Cardiac fibroblast (primary cell): ENCODE measurements at regions not wholly inside any gene's neighbourhood (a gene's known extent, or its start where the extent isn't known, plus 50 kb on each side); places are given as distances from the start of the nearest gene placed in this dataset.

Experiments used
- DNase-seq, 2 donors: peaks; one replicate each; pipeline versions ENCODE4 v3.0.0 to v3.0.0-alpha.2; 2010; ENCODE audit warnings: low read depth in 2 of 2
- H3K4me3 ChIP-seq, 2 donors: replicated peaks in 1 of 2; 1 replicate in 1 of 2; 2 replicates in 1 of 2; pipeline ENCODE4 v1.5.1; 2011; ENCODE audit warnings: low read depth in 2 of 2, low read length in 2 of 2, mild to moderate bottlenecking in 2 of 2, moderate library complexity in 1 of 2
- CTCF ChIP-seq: IDR thresholded peaks from one replicate; pipeline ENCODE4 v1.5.1; 2011; ENCODE audit warnings: low read depth, mild to moderate bottlenecking, low read length, inconsistent platforms

- TF ChIP-seq CTCF: no peak
- peak in 1 of 2 donors; percentile 23 for DNase-seq
- no peak overlapping the region for H3K4me3 ChIP-seq
Observed at GRCh38 chr7:96887426-96887825, 117.9 kb upstream of the DLX6 start.

- no peak for DNase-seq
- no peak overlapping the region for H3K4me3 ChIP-seq
- TF ChIP-seq CTCF: no peak
Observed at GRCh38 chr7:96899108-96899507, 106.2 kb upstream of the DLX6 start.

GRCh38 chr7:96901822-96902445, 103.4 kb upstream of the DLX6 start:
- no peak for DNase-seq
- TF ChIP-seq CTCF: no peak
- no peak overlapping the region for H3K4me3 ChIP-seq

GRCh38 chr7:96903906-96904305, 101.4 kb upstream of the DLX6 start:
- H3K4me3 ChIP-seq: no peak overlapping the region
- DNase-seq: no peak
- no peak for TF ChIP-seq CTCF

GRCh38 chr7:96910486-96910885, 94.9 kb upstream of the DLX6 start:
- no peak for TF ChIP-seq CTCF
- DNase-seq: peak in 1 of 2 donors; percentile 21
- no peak overlapping the region for H3K4me3 ChIP-seq

- DNase-seq: no peak
- no peak for TF ChIP-seq CTCF
- no peak overlapping the region for H3K4me3 ChIP-seq
Observed at GRCh38 chr7:96915029-96915428, 90.3 kb upstream of the DLX6 start.

- DNase-seq: no peak
- H3K4me3 ChIP-seq: no peak overlapping the region
- no peak for TF ChIP-seq CTCF
Observed at GRCh38 chr7:96920064-96920463, 85.3 kb upstream of the DLX6 start.
